ENCODE measurements at regions not wholly inside any gene's neighbourhood (a gene's known extent, or its start where the extent isn't known, plus 50 kb on each side); places are given as distances from the start of the nearest gene placed in this dataset.

DNA sequence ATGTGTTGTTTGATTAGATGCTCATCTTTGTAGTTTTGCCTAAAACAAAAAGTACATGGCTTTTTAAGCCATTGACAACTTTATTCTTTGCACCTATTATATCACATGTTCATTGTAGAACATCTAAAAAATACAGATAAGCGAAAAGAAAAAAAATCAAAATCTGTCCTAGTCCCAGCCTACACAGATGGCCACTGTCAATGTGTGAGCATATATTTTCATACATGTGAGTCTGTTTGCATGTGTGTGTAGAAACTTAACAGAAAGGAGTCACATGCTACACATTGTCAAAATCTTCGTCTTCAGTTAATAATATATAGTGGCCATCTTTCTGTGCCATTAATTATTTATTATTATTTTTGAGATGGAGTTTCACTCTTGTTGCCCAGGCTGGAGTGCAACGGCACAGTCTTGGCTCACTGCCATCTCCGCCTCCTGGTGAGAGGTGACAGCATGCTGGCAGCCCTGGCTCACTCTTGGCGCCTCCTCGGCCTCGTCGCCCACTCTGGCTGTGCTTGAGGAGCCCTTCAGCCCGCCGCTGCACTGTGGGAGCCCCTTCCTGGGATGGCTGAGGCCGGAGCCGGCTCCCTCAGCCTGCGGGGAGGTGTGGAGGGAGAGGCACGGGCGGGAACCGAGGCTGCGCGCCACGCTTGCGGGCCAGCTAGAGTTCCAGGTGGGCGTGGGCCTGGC, 68.5 kb upstream of the AMZ2 start:
- Histone ChIP-seq H4K20me1 (ENCODE audit: insufficient read depth) (no peaks in the 10 kb centered on the region), H3K4me1 (ENCODE audit: control insufficient read depth in 1 of 2, insufficient read depth in 2 of 2, low read depth in 1 of 2, low read length in 1 of 2) (no peaks in the 10 kb centered on the region), H3K4me3 (ENCODE audit: low read depth in 2 of 2, low read length in 1 of 2) (no peak overlapping the region), H3K9ac (no peak overlapping the region), H3K79me2 (ENCODE audit: insufficient read depth) (no peaks in the 10 kb centered on the region), H3K9me2 (no peaks in the 10 kb centered on the region), H3K27me3 (ENCODE audit: insufficient read depth) (no peaks in the 10 kb centered on the region), H3K4me2 (no peak overlapping the region), H3K9me3 (no peaks in the 10 kb centered on the region), H3K27ac (ENCODE audit: low read depth in 2 of 2, low read length in 1 of 2) (no peak overlapping the region), H3F3A (replicated peaks; ENCODE audit: insufficient read depth) (no peaks in the 10 kb centered on the region), H3K36me3 (replicated peaks in 1 of 2; ENCODE audit: control insufficient read depth in 1 of 2, insufficient read depth in 2 of 2, low read length in 1 of 2) (no peaks in the 10 kb centered on the region), H2AFZ (ENCODE audit: low read depth) (no peak overlapping the region)
- TF ChIP-seq FOXJ3 (CRISPR knock-in tag; IDR thresholded peaks at IDR 0.05) = no peak
- no peak for TF ChIP-seq YY1 (IDR thresholded peaks at IDR 0.05; ENCODE audit: low read depth)
- no peak for TF ChIP-seq RAD21 (IDR thresholded peaks at IDR 0.05; ENCODE audit: low read length)
- no peak for TF ChIP-seq GATA2 (CRISPR knock-in tag; IDR thresholded peaks at IDR 0.05)
- TF ChIP-seq SIN3A (IDR thresholded peaks at IDR 0.05; ENCODE audit: borderline replicate concordance, low read depth, low read length) = no peak
- no peak for TF ChIP-seq RFX5 (IDR thresholded peaks at IDR 0.05; ENCODE audit: low read length)
- TF ChIP-seq, protein P1, sequence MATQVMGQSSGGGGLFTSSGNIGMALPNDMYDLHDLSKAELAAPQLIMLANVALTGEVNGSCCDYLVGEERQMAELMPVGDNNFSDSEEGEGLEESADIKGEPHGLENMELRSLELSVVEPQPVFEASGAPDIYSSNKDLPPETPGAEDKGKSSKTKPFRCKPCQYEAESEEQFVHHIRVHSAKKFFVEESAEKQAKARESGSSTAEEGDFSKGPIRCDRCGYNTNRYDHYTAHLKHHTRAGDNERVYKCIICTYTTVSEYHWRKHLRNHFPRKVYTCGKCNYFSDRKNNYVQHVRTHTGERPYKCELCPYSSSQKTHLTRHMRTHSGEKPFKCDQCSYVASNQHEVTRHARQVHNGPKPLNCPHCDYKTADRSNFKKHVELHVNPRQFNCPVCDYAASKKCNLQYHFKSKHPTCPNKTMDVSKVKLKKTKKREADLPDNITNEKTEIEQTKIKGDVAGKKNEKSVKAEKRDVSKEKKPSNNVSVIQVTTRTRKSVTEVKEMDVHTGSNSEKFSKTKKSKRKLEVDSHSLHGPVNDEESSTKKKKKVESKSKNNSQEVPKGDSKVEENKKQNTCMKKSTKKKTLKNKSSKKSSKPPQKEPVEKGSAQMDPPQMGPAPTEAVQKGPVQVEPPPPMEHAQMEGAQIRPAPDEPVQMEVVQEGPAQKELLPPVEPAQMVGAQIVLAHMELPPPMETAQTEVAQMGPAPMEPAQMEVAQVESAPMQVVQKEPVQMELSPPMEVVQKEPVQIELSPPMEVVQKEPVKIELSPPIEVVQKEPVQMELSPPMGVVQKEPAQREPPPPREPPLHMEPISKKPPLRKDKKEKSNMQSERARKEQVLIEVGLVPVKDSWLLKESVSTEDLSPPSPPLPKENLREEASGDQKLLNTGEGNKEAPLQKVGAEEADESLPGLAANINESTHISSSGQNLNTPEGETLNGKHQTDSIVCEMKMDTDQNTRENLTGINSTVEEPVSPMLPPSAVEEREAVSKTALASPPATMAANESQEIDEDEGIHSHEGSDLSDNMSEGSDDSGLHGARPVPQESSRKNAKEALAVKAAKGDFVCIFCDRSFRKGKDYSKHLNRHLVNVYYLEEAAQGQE (IDR thresholded peaks at IDR 0.05; ENCODE audit: low read depth, low read length) = no peak
- ChIA-PET CTCF (interaction anchor here (2.7 to 3.3 kb wide), 2 partner anchors 11 to 21 kb away, joined by 10 to 38 read pairs; no protein-coding TSS in a partner anchor), POLR2A (no interaction called here)
- no peak for DNase-seq
- WGBS (ENCODE audit: low lambda C conversion rate) = 92% methylated on average over 21 of the region's 21 CpGs

DNA sequence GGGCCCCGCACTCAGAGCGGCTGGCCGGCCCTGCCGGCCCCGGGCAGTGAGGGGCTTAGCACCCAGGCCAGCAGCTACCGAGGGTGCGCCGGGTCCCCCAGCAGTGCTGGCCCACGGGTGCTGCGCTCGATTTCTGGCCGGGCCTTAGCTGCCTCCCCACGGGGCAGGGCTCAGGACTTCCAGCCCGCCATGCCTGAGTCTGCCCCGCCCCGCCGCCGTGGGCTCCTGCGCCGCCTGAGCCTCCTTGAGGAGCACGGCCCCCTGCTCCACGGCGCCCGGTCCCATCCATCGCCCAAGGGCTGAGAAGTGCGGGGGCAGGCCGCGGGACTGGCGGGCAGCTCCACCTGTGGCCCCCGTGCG, 67.9 kb upstream of the AMZ2 start:
- no peaks in the 10 kb centered on the region for H3K36me3 ChIP-seq (replicated peaks in 1 of 2; ENCODE audit: control insufficient read depth in 1 of 2, insufficient read depth in 2 of 2, low read length in 1 of 2)
- H2AFZ ChIP-seq (ENCODE audit: low read depth) = no peak overlapping the region
- no peak for DNase-seq
- H3K9ac ChIP-seq = no peak overlapping the region
- no peaks in the 10 kb centered on the region for H3K9me3 ChIP-seq
- no peaks in the 10 kb centered on the region for H3K4me1 ChIP-seq (ENCODE audit: control insufficient read depth in 1 of 2, insufficient read depth in 2 of 2, low read depth in 1 of 2, low read length in 1 of 2)
- WGBS (ENCODE audit: low lambda C conversion rate) = 91% methylated on average over 20 of the region's 31 CpGs
- ChIA-PET CTCF (interaction anchor here (1.0 to 7.0 kb wide), 4 partner anchors 8 to 25 kb away, joined by 5 to 58 read pairs (median 24); no protein-coding TSS in a partner anchor), POLR2A (interaction anchor here (1.5 kb wide), 1 partner anchor 68 kb away, joined by 6 read pairs; the partner anchor contains the start of gene AMZ2)
- no peaks in the 10 kb centered on the region for H3K79me2 ChIP-seq (ENCODE audit: insufficient read depth)
- H3K27ac ChIP-seq (ENCODE audit: low read depth in 2 of 2, low read length in 1 of 2) = no peak overlapping the region
- H3K4me3 ChIP-seq (ENCODE audit: low read depth in 2 of 2, low read length in 1 of 2) = no peak overlapping the region
- no peak overlapping the region for H3K4me2 ChIP-seq
- TF ChIP-seq GATA2 (CRISPR knock-in tag; IDR thresholded peaks at IDR 0.05) = no peak
- H3K27me3 ChIP-seq (ENCODE audit: insufficient read depth) = no peaks in the 10 kb centered on the region
- no peaks in the 10 kb centered on the region for H4K20me1 ChIP-seq (ENCODE audit: insufficient read depth)
- H3K9me2 ChIP-seq = no peaks in the 10 kb centered on the region
- H3F3A ChIP-seq (replicated peaks; ENCODE audit: insufficient read depth) = no peaks in the 10 kb centered on the region

DNA sequence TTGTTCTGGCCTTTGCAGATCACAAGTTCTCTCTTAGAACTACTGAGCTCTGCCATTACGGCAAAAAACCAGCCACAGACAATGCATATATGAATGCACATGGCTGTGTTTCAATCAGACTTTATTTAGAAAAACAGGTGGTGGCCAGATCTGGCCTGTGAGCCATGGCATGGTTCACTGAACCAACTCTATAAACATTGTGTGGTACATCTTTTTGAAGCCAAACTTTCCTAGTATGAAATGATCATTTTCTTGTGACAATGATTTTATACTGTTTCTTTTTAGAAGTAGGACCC, 65.9 kb upstream of the AMZ2 start:
- H3K36me3 ChIP-seq (replicated peaks in 1 of 2; ENCODE audit: control insufficient read depth in 1 of 2, insufficient read depth in 2 of 2, low read length in 1 of 2) = no peaks in the 10 kb centered on the region
- WGBS (ENCODE audit: low lambda C conversion rate) = 65% methylated on average over 1 of the region's 1 CpG
- no peak for DNase-seq
- no peaks in the 10 kb centered on the region for H3K4me1 ChIP-seq (ENCODE audit: control insufficient read depth in 1 of 2, insufficient read depth in 2 of 2, low read depth in 1 of 2, low read length in 1 of 2)
- TF ChIP-seq, protein P2, sequence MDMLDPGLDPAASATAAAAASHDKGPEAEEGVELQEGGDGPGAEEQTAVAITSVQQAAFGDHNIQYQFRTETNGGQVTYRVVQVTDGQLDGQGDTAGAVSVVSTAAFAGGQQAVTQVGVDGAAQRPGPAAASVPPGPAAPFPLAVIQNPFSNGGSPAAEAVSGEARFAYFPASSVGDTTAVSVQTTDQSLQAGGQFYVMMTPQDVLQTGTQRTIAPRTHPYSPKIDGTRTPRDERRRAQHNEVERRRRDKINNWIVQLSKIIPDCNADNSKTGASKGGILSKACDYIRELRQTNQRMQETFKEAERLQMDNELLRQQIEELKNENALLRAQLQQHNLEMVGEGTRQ (IDR thresholded peaks at IDR 0.05; ENCODE audit: borderline replicate concordance, low read depth, low read length) = 0 out of 2 replicates have a peak, but pooled peaks have one; percentile 13
- TF ChIP-seq FOXJ3 (CRISPR knock-in tag; IDR thresholded peaks at IDR 0.05) = no peak
- no peaks in the 10 kb centered on the region for H3K27me3 ChIP-seq (ENCODE audit: insufficient read depth)
- no peak overlapping the region for H3K4me3 ChIP-seq (ENCODE audit: low read depth in 2 of 2, low read length in 1 of 2)
- H4K20me1 ChIP-seq (ENCODE audit: insufficient read depth) = no peaks in the 10 kb centered on the region
- CTCF ChIA-PET = interaction anchor here (0.9 to 7.0 kb wide), 9 partner anchors 10 to 594 kb away, joined by 3 to 58 read pairs (median 6); no protein-coding TSS in a partner anchor
- no peak overlapping the region for H3K4me2 ChIP-seq
- no peaks in the 10 kb centered on the region for H3F3A ChIP-seq (replicated peaks; ENCODE audit: insufficient read depth)
- H2AFZ ChIP-seq (ENCODE audit: low read depth) = no peak overlapping the region
- POLR2A ChIA-PET = no interaction called here
- no peaks in the 10 kb centered on the region for H3K9me2 ChIP-seq
- no peaks in the 10 kb centered on the region for H3K79me2 ChIP-seq (ENCODE audit: insufficient read depth)
- H3K27ac ChIP-seq (ENCODE audit: low read depth in 2 of 2, low read length in 1 of 2) = no peak overlapping the region
- no peak overlapping the region for H3K9ac ChIP-seq
- H3K9me3 ChIP-seq = no peaks in the 10 kb centered on the region

Data from SK-N-SH (cell line).